ENCODE measurements at regions not wholly inside any gene's neighbourhood (a gene's known extent, or its start where the extent isn't known, plus 50 kb on each side); places are given as distances from the start of the nearest gene placed in this dataset.

DNA sequence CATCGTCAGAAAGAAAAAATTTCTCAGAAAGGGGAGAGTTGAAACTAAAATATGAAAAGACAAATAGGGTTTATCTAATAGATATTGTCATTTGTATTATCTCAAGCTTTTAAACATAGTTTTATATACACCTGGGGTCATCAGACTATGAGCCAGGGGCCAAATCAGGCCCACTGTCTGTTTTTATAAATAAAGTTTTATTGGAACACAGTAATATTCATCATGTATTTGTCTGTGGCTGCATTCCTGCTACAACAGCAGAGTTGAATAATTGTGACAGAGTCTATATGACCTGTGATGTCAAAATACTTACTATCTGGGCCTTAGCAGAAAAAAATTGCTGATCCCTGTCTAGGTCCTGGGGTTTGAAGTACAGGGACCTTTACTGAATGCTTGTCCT is 120.5 kb upstream of the RUNX1 start:
- TF ChIP-seq POLR2A (IDR thresholded peaks at IDR 0.05; ENCODE audit: low read length) (no peak), GATA1 (IDR thresholded peaks at IDR 0.05; ENCODE audit: low read depth, low read length) (no peak)

Measured in erythroblast (primary cell).